ENCODE measurements at regions not wholly inside any gene's neighbourhood (a gene's known extent, or its start where the extent isn't known, plus 50 kb on each side); places are given as distances from the start of the nearest gene placed in this dataset.

DNA sequence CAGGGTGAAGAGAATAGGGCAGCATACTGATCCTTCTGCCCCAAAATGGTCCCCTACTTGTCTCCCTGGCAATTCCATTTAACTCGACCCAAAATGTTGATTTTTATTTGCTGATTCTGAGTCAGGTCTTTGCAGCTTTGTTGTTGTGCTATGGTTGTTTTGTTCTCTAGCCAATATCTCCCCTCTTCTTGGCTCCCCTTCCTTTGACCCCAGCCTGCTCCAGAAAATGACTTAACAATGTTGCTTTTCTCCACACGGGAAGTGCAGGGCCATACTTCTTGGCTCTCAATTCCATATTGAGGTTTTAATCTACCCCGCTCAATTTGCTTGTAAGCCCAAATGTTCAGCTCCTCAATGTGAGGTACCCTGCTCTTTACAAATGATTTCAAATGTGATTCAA, 330.0 kb downstream of the RASEF start:
- no peaks in the 10 kb centered on the region for H3K23me2 ChIP-seq (ENCODE audit: insufficient read length, low read depth, low read length, poor library complexity, severe bottlenecking)
- Mint-ChIP-seq H3K9me3 (no peaks in the 10 kb centered on the region), H3K4me3 (no peak overlapping the region), H3K27me3 (ENCODE audit: low read depth) (no peaks in the 10 kb centered on the region), H3K36me3 (ENCODE audit: insufficient read depth in 1 of 3, low read depth in 3 of 3) (no peaks in the 10 kb centered on the region), H3K27ac (peak overlapping the region in 1 of 3 experiments; percentile 55; a peak in 1 of 7 replicates), H3K4me1 (peaks cover 68 to 72% of the 10 kb centered on the region in 2 experiments)
- no peak overlapping the region for H2AK5ac ChIP-seq (ENCODE audit: insufficient read length, low read length)
- H3K18ac ChIP-seq (ENCODE audit: insufficient read length, low read depth, low read length) = no peak overlapping the region
- no peaks in the 10 kb centered on the region for H3K79me1 ChIP-seq (ENCODE audit: insufficient read depth, low read depth, low read length, poor library complexity, severe bottlenecking)
- no peak overlapping the region for H3K56ac ChIP-seq (ENCODE audit: insufficient read length, low read depth, low read length)
- no peak overlapping the region for H2BK5ac ChIP-seq (ENCODE audit: insufficient read length, low read length)
- H3K4me2 ChIP-seq (ENCODE audit: insufficient read depth, insufficient read length, low read length) = no peak overlapping the region
- H3K9me3 ChIP-seq (ENCODE audit: control insufficient read depth, low read depth, low read length) = no peaks in the 10 kb centered on the region
- H3K27me3 ChIP-seq (ENCODE audit: insufficient read depth, low read length) = no peaks in the 10 kb centered on the region
- no peak overlapping the region for H2BK120ac ChIP-seq (ENCODE audit: low read depth, low read length, poor library complexity, severe bottlenecking)
- no peak overlapping the region for H3K27ac ChIP-seq (ENCODE audit: insufficient read length, low read depth, low read length)
- TF ChIP-seq, protein P1, sequence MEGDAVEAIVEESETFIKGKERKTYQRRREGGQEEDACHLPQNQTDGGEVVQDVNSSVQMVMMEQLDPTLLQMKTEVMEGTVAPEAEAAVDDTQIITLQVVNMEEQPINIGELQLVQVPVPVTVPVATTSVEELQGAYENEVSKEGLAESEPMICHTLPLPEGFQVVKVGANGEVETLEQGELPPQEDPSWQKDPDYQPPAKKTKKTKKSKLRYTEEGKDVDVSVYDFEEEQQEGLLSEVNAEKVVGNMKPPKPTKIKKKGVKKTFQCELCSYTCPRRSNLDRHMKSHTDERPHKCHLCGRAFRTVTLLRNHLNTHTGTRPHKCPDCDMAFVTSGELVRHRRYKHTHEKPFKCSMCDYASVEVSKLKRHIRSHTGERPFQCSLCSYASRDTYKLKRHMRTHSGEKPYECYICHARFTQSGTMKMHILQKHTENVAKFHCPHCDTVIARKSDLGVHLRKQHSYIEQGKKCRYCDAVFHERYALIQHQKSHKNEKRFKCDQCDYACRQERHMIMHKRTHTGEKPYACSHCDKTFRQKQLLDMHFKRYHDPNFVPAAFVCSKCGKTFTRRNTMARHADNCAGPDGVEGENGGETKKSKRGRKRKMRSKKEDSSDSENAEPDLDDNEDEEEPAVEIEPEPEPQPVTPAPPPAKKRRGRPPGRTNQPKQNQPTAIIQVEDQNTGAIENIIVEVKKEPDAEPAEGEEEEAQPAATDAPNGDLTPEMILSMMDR (conservative IDR thresholded peaks at IDR 0.05) = no peak
- H4K5ac ChIP-seq (ENCODE audit: insufficient read length, low read depth, low read length) = no peak overlapping the region
- H3K14ac ChIP-seq (ENCODE audit: insufficient read depth, low read length) = no peak overlapping the region
- H3K4ac ChIP-seq (ENCODE audit: low read depth, low read length) = no peak overlapping the region
- no peak for DNase-seq
- H3K23ac ChIP-seq (ENCODE audit: insufficient read length, low read depth, low read length) = no peak overlapping the region
- H3T11ph ChIP-seq (ENCODE audit: low read length) = no peak overlapping the region
- no peak overlapping the region for H2AFZ ChIP-seq (ENCODE audit: low read length)
- no CpG with 5 or more reads among the region's 3 CpGs for WGBS (ENCODE audit: extremely low coverage, insufficient read length, low lambda C conversion rate)
- H4K8ac ChIP-seq (replicated peaks; ENCODE audit: insufficient read length, low read depth, low read length) = no peak overlapping the region
- no peak overlapping the region for H2BK12ac ChIP-seq (ENCODE audit: insufficient read length, low read depth, low read length)
- H4K20me1 ChIP-seq (ENCODE audit: control insufficient read depth, insufficient read depth, insufficient read length) = no peaks in the 10 kb centered on the region
- 0 out of 2 replicates have a peak, but pooled peaks cover 3% of the 10 kb centered on the region for H3K4me1 ChIP-seq (ENCODE audit: insufficient read depth, low read length)
- no peak overlapping the region for H2BK20ac ChIP-seq (ENCODE audit: low read depth, low read length, poor library complexity, severe bottlenecking)
- no peaks in the 10 kb centered on the region for H3K79me2 ChIP-seq (ENCODE audit: insufficient read depth, low read length)
- H4K91ac ChIP-seq (ENCODE audit: insufficient read length, low read depth, low read length) = no peak overlapping the region
- no peak overlapping the region for H3K9ac ChIP-seq (ENCODE audit: extremely low read depth, insufficient read length, low read length)
- H2BK15ac ChIP-seq (ENCODE audit: low read depth, low read length) = no peak overlapping the region
